Ishikawa (cell line): ENCODE measurements at regions not wholly inside any gene's neighbourhood (a gene's known extent, or its start where the extent isn't known, plus 50 kb on each side); places are given as distances from the start of the nearest gene placed in this dataset.

Experiments
- CEBPB ChIP-seq: IDR thresholded peaks from 2 replicates; pipeline ENCODE4 v1.6.1; 2012
- CREB1 ChIP-seq: IDR thresholded peaks from 2 replicates; pipeline ENCODE4 v1.6.1; 2012; ENCODE audit warnings: low read depth
- EGR1 ChIP-seq: IDR thresholded peaks from 2 replicates; pipeline ENCODE4 v1.6.1; 2012
- EP300 ChIP-seq: IDR thresholded peaks from 2 replicates; pipeline ENCODE4 v1.6.1; 2012; ENCODE audit warnings: borderline replicate concordance
- FOXM1 ChIP-seq: IDR thresholded peaks from 2 replicates; pipeline ENCODE4 v1.6.1; 2012; ENCODE audit warnings: low read depth, borderline replicate concordance
- MAX ChIP-seq: IDR thresholded peaks from 2 replicates; pipeline ENCODE4 v1.6.1; 2012
- NFIC ChIP-seq: IDR thresholded peaks from 2 replicates; pipeline ENCODE4 v1.6.1; 2012
- RAD21 ChIP-seq: IDR thresholded peaks from 2 replicates; pipeline ENCODE4 v1.6.1; 2012; ENCODE audit warnings: low read depth
- REST ChIP-seq: IDR thresholded peaks from 2 replicates; pipeline ENCODE4 v1.6.1; 2012; ENCODE audit warnings: low read depth, mild to moderate bottlenecking
- TAF1 ChIP-seq: IDR thresholded peaks from 2 replicates; pipeline ENCODE4 v1.6.1; 2012; ENCODE audit warnings: low read depth, mild to moderate bottlenecking
- TCF12 ChIP-seq: IDR thresholded peaks from 2 replicates; pipeline ENCODE4 v1.6.1; 2012; ENCODE audit warnings: low read depth
- TEAD4 ChIP-seq: IDR thresholded peaks from 2 replicates; pipeline ENCODE4 v1.6.1; 2012
- USF1 ChIP-seq: IDR thresholded peaks from 2 replicates; pipeline ENCODE4 v1.6.1; 2012
- YY1 ChIP-seq: IDR thresholded peaks from 2 replicates; pipeline ENCODE4 v1.6.1; 2012; ENCODE audit warnings: low read depth
- ZBTB7A ChIP-seq: IDR thresholded peaks from 2 replicates; pipeline ENCODE4 v1.6.1; 2012; ENCODE audit warnings: low read depth

GRCh38 chr2:117056376-117056748 is 758.1 kb upstream of the DDX18 start:
- TF ChIP-seq FOXM1 (no peak), NFIC (no peak), CEBPB (no peak), EP300 (no peak), RAD21 (no peak), REST (no peak), TCF12 (no peak), EGR1 (no peak), MAX (no peak)

GRCh38 chr2:117057016-117057415 is 757.5 kb upstream of the DDX18 start:
- TF ChIP-seq YY1 = no peak
- TF ChIP-seq TCF12 = no peak
- no peak for TF ChIP-seq EGR1
- no peak for TF ChIP-seq CREB1
- TF ChIP-seq FOXM1 = no peak
- no peak for TF ChIP-seq CEBPB
- no peak for TF ChIP-seq EP300
- TF ChIP-seq ZBTB7A = no peak
- no peak for TF ChIP-seq MAX
- TF ChIP-seq TAF1 = no peak

GRCh38 chr2:117058366-117058765 is 756.1 kb upstream of the DDX18 start:
- TF ChIP-seq TEAD4 = no peak
- no peak for TF ChIP-seq MAX
- no peak for TF ChIP-seq CEBPB
- TF ChIP-seq REST = no peak
- TF ChIP-seq YY1 = no peak
- no peak for TF ChIP-seq EP300
- TF ChIP-seq RAD21 = no peak
- no peak for TF ChIP-seq FOXM1
- no peak for TF ChIP-seq NFIC
- TF ChIP-seq CREB1 = no peak
- TF ChIP-seq EGR1 = no peak
- no peak for TF ChIP-seq ZBTB7A
- no peak for TF ChIP-seq USF1
- no peak for TF ChIP-seq TAF1
- TF ChIP-seq TCF12 = no peak

GRCh38 chr2:117064021-117064420 is 750.5 kb upstream of the DDX18 start:
- no peak for TF ChIP-seq TEAD4
- no peak for TF ChIP-seq RAD21
- no peak for TF ChIP-seq CREB1
- TF ChIP-seq EGR1 = no peak
- no peak for TF ChIP-seq NFIC
- TF ChIP-seq CEBPB = no peak
- TF ChIP-seq REST = no peak
- no peak for TF ChIP-seq YY1

GRCh38 chr2:117065912-117066311 is 748.6 kb upstream of the DDX18 start:
- TF ChIP-seq TAF1 (no peak), CREB1 (no peak), TEAD4 (no peak), YY1 (no peak), RAD21 (no peak), NFIC (no peak), USF1 (no peak), REST (no peak), EGR1 (no peak), MAX (no peak), FOXM1 (no peak), CEBPB (no peak)
